ENCODE measurements at regions not wholly inside any gene's neighbourhood (a gene's known extent, or its start where the extent isn't known, plus 50 kb on each side); places are given as distances from the start of the nearest gene placed in this dataset.

DNA sequence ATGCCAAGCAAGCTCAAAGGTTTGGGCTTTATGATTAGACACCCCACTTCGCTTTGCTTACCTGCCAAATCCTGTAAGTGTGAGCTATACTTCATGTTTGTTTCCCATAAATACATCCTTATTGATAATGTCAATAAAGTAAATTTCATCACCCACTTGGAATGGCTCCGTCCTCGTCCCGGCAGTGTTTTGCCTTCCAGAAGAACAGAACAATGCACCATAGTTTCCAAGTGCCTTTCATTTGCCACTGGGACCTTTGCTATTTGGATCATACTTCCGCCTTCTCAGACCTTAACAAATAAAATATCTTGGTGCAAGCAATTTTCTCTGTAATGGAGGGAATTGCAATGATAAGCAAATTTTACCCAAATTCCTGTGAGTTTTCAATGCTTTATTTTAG, 229.3 kb downstream of the PIK3R1 start:
- FAIRE-seq = no peak

GRCh38 chr5:68445257-68446069, 229.9 kb downstream of the PIK3R1 start:
- in situ Hi-C loops (cut with MboI) = no loop called here
- no peaks in the 10 kb centered on the region for H3K36me3 ChIP-seq (ENCODE audit: control insufficient read depth, insufficient read depth, low read length)
- no peak overlapping the region for H3K27ac ChIP-seq (ENCODE audit: extremely low read depth, low read depth, low read length)
- no peaks in the 10 kb centered on the region for H3K9me1 ChIP-seq (ENCODE audit: control insufficient read depth, insufficient read depth, low read length)
- ATAC-seq (no peak), DNase-seq (ENCODE audit: extremely low read depth in 1 of 4, low spot score in 3 of 4) (no peak), FAIRE-seq (no peak)
- intact Hi-C loops (cut with micrococcal nuclease) = no loop called here
- H4K20me1 ChIP-seq (replicated peaks; ENCODE audit: control insufficient read depth, insufficient read depth, low read length) = no peaks in the 10 kb centered on the region
- no TSS peak for BruUV-seq (replicated peaks)
- no peak overlapping the region for H3K9ac ChIP-seq (ENCODE audit: insufficient read depth in 1 of 2, low read depth in 2 of 2, low read length in 2 of 2)
- peaks cover 0 to 3% of the 10 kb centered on the region in 2 experiments; a peak in 2 of 5 replicates for H3K4me1 ChIP-seq (replicated peaks in 1 of 2; ENCODE audit: control insufficient read depth in 2 of 2, insufficient read depth in 2 of 2, low read length in 2 of 2)
- CTCF ChIA-PET (ENCODE audit: low intra/inter-chr PET ratio) = no interaction called here
- POLR2A ChIA-PET = interaction anchor here (1.0 to 2.0 kb wide), 2 partner anchors 12 to 22 kb away, joined by 3 to 5 read pairs; no protein-coding TSS in a partner anchor
- peak overlapping the region; percentile 54 for H2AFZ ChIP-seq (ENCODE audit: low read depth, low read length)
- no peak overlapping the region for H3K4me2 ChIP-seq (ENCODE audit: insufficient read depth, low read length)
- no peak overlapping the region for H3K4me3 ChIP-seq
- WGBS (ENCODE audit: insufficient coverage, low coverage, missing lambda C conversion rate) = 34% methylated on average over 6 of the region's 6 CpGs
- H3K79me2 ChIP-seq (ENCODE audit: control insufficient read depth, insufficient read depth, low read length) = no peaks in the 10 kb centered on the region
- no peaks in the 10 kb centered on the region for H3K9me3 ChIP-seq (replicated peaks; ENCODE audit: control insufficient read depth, insufficient read depth, low read depth, low read length)
- H3K27me3 ChIP-seq (ENCODE audit: control insufficient read depth in 2 of 2, insufficient read depth in 2 of 2, low read length in 2 of 2) = no peaks in the 10 kb centered on the region
- TF ChIP-seq RBM25 (IDR thresholded peaks at IDR 0.05; ENCODE audit: low read depth, low read length, severe bottlenecking) = peak; percentile 90
- TF ChIP-seq ADNP (tag; IDR thresholded peaks at IDR 0.05) = peak; percentile 61; the same call in 1 of the 2 replicates
- no peak for TF ChIP-seq ELF1 (tag; IDR thresholded peaks at IDR 0.05)
- TF ChIP-seq SMARCA5 (IDR thresholded peaks at IDR 0.05) = peak; percentile 29; the same call in 1 of the 2 replicates
- TF ChIP-seq TAF7 (tag; IDR thresholded peaks at IDR 0.05) = no peak
- TF ChIP-seq KDM1A (IDR thresholded peaks at IDR 0.05) = peak in 1 of 2 experiments; percentile 58; a peak in 1 of 4 replicates
- peak; percentile 86 for TF ChIP-seq BCOR (IDR thresholded peaks at IDR 0.05)
- peak; percentile 36; the same call in 1 of the 2 replicates for TF ChIP-seq HDAC2 (IDR thresholded peaks at IDR 0.05)

More for the DNA sequence above, 229.3 kb downstream of the PIK3R1 start:
- no peaks in the 10 kb centered on the region for H3K9me3 ChIP-seq (replicated peaks; ENCODE audit: control insufficient read depth, insufficient read depth, low read depth, low read length)
- H3K27me3 ChIP-seq (ENCODE audit: control insufficient read depth in 2 of 2, insufficient read depth in 2 of 2, low read length in 2 of 2) = no peaks in the 10 kb centered on the region
- H3K27ac ChIP-seq (ENCODE audit: extremely low read depth, low read depth, low read length) = no peak overlapping the region
- in situ Hi-C loops (cut with MboI) = no loop called here
- no peak overlapping the region for H3K4me3 ChIP-seq
- DNase-seq (ENCODE audit: extremely low read depth in 1 of 4, low spot score in 3 of 4) (no peak), ATAC-seq (no peak)
- BruUV-seq (replicated peaks) = no TSS peak
- CTCF ChIA-PET (ENCODE audit: low intra/inter-chr PET ratio) = no interaction called here
- no peak for TF ChIP-seq FOXP1 (CRISPR knock-in tag; IDR thresholded peaks at IDR 0.05)
- TF ChIP-seq ZNF316 (IDR thresholded peaks at IDR 0.05) = peak; percentile 45; the same call in 1 of the 2 replicates
- intact Hi-C loops (cut with micrococcal nuclease) = no loop called here
- WGBS (ENCODE audit: insufficient coverage, low coverage, missing lambda C conversion rate) = 68% methylated on average over 5 of the region's 5 CpGs
- no peak overlapping the region for H3K9ac ChIP-seq (ENCODE audit: insufficient read depth in 1 of 2, low read depth in 2 of 2, low read length in 2 of 2)
- POLR2A ChIA-PET = interaction anchor here (2.0 kb wide), 1 partner anchor 12 kb away, joined by 5 read pairs; no protein-coding TSS in a partner anchor
- H4K20me1 ChIP-seq (replicated peaks; ENCODE audit: control insufficient read depth, insufficient read depth, low read length) = no peaks in the 10 kb centered on the region
- H3K4me1 ChIP-seq (replicated peaks in 1 of 2; ENCODE audit: control insufficient read depth in 2 of 2, insufficient read depth in 2 of 2, low read length in 2 of 2) = peaks cover 0 to 3% of the 10 kb centered on the region in 2 experiments; a peak in 2 of 5 replicates
- H3K36me3 ChIP-seq (ENCODE audit: control insufficient read depth, insufficient read depth, low read length) = no peaks in the 10 kb centered on the region
- H3K9me1 ChIP-seq (ENCODE audit: control insufficient read depth, insufficient read depth, low read length) = no peaks in the 10 kb centered on the region
- H2AFZ ChIP-seq (ENCODE audit: low read depth, low read length) = peak overlapping the region; percentile 35; the same call in 1 of the 2 replicates
- no peaks in the 10 kb centered on the region for H3K79me2 ChIP-seq (ENCODE audit: control insufficient read depth, insufficient read depth, low read length)
- no peak overlapping the region for H3K4me2 ChIP-seq (ENCODE audit: insufficient read depth, low read length)

All from K562 (cell line).